H9 (cell line): ENCODE measurements at regions not wholly inside any gene's neighbourhood (a gene's known extent, or its start where the extent isn't known, plus 50 kb on each side); places are given as distances from the start of the nearest gene placed in this dataset.

Source experiments
- DNase-seq: peaks from one replicate; pipeline ENCODE4 v3.0.0-alpha.2; 2017
- H2AFZ ChIP-seq: one replicate; pipeline ENCODE4 v1.6.1; 2013; ENCODE audit warnings: mild to moderate bottlenecking, low read length, control low read depth, moderate library complexity
- H2AK5ac ChIP-seq: 2 replicates; pipeline ENCODE4 v1.6.1; 2013; ENCODE audit warnings: low read length, control low read depth, mixed read lengths; ENCODE audit not compliant: insufficient read length
- H2BK120ac ChIP-seq: one replicate; pipeline ENCODE4 v1.6.1; 2013; ENCODE audit warnings: low read depth, mild to moderate bottlenecking, low read length, control low read depth, inconsistent platforms; ENCODE audit not compliant: poor library complexity, severe bottlenecking
- H2BK12ac ChIP-seq: 2 replicates; pipeline ENCODE4 v1.6.1; 2013; ENCODE audit warnings: low read length, control low read depth, mixed read lengths, low read depth; ENCODE audit not compliant: insufficient read length
- H2BK15ac ChIP-seq: 2 replicates; pipeline ENCODE4 v1.6.1; 2013; ENCODE audit warnings: low read depth, low read length, control low read depth
- H2BK20ac ChIP-seq: one replicate; pipeline ENCODE4 v1.6.1; 2013; ENCODE audit warnings: low read depth, mild to moderate bottlenecking, low read length, control low read depth, inconsistent platforms; ENCODE audit not compliant: poor library complexity, severe bottlenecking
- H2BK5ac ChIP-seq: 2 replicates; pipeline ENCODE4 v1.6.1; 2013; ENCODE audit warnings: low read length, control low read depth, mixed read lengths; ENCODE audit not compliant: insufficient read length
- H3K14ac ChIP-seq: 2 replicates; pipeline ENCODE4 v1.6.1; 2013; ENCODE audit warnings: low read length, control low read depth; ENCODE audit not compliant: insufficient read depth
- H3K18ac ChIP-seq: 2 replicates; pipeline ENCODE4 v1.6.1; 2013; ENCODE audit warnings: low read depth, mild to moderate bottlenecking, mixed read lengths, low read length, control low read depth; ENCODE audit not compliant: insufficient read length
- H3K23ac ChIP-seq: 2 replicates; pipeline ENCODE4 v1.6.1; 2013; ENCODE audit warnings: low read length, control low read depth, mixed read lengths, low read depth; ENCODE audit not compliant: insufficient read length
- H3K23me2 ChIP-seq: 2 replicates; pipeline ENCODE4 v1.6.1; 2013; ENCODE audit warnings: low read depth, mild to moderate bottlenecking, mixed read lengths, low read length, control low read depth; ENCODE audit not compliant: insufficient read length, poor library complexity, severe bottlenecking
- H3K27ac ChIP-seq: 2 replicates; pipeline ENCODE4 v1.5.1; 2013; ENCODE audit warnings: low read length, control low read depth, mixed read lengths, low read depth; ENCODE audit not compliant: insufficient read length
- H3K27me3 ChIP-seq: 2 replicates; pipeline ENCODE4 v1.6.1; 2013; ENCODE audit warnings: low read length, control low read depth, inconsistent platforms; ENCODE audit not compliant: insufficient read depth
- H3K4ac ChIP-seq: 2 replicates; pipeline ENCODE4 v1.6.1; 2013; ENCODE audit warnings: low read depth, mild to moderate bottlenecking, control low read depth, inconsistent platforms, low read length, moderate library complexity
- H3K4me1 ChIP-seq: 2 replicates; pipeline ENCODE4 v1.6.1; 2013; ENCODE audit warnings: low read length, control low read depth, inconsistent platforms; ENCODE audit not compliant: insufficient read depth
- H3K4me2 ChIP-seq: 2 replicates; pipeline ENCODE4 v1.6.1; 2013; ENCODE audit warnings: low read length, control low read depth, mixed read lengths; ENCODE audit not compliant: insufficient read length, insufficient read depth
- H3K56ac ChIP-seq: 2 replicates; pipeline ENCODE4 v1.6.1; 2013; ENCODE audit warnings: low read depth, mild to moderate bottlenecking, mixed read lengths, low read length, control low read depth; ENCODE audit not compliant: insufficient read length
- H3K79me1 ChIP-seq: 2 replicates; pipeline ENCODE4 v1.6.1; 2013; ENCODE audit warnings: low read depth, mild to moderate bottlenecking, moderate library complexity, low read length, control low read depth, inconsistent platforms; ENCODE audit not compliant: insufficient read depth, poor library complexity, severe bottlenecking
- H3K79me2 ChIP-seq: 2 replicates; pipeline ENCODE4 v1.6.1; 2013; ENCODE audit warnings: low read length, control low read depth, inconsistent platforms; ENCODE audit not compliant: insufficient read depth
- H3K9ac ChIP-seq: 2 replicates; pipeline ENCODE4 v1.6.1; 2013; ENCODE audit warnings: low read length, control low read depth, mixed read lengths; ENCODE audit not compliant: insufficient read length; ENCODE audit errors: extremely low read depth
- H3K9me3 ChIP-seq: one replicate; pipeline ENCODE4 v1.6.1; 2013; ENCODE audit warnings: low read depth, low read length, inconsistent platforms; ENCODE audit not compliant: control insufficient read depth
- H3T11ph ChIP-seq: one replicate; pipeline ENCODE4 v1.6.1; 2013; ENCODE audit warnings: mild to moderate bottlenecking, low read length, control low read depth, inconsistent platforms
- H4K20me1 ChIP-seq: one replicate; pipeline ENCODE4 v1.6.1; 2013; ENCODE audit not compliant: control insufficient read depth, insufficient read length, insufficient read depth
- H4K5ac ChIP-seq: 2 replicates; pipeline ENCODE4 v1.6.1; 2013; ENCODE audit warnings: low read depth, mild to moderate bottlenecking, mixed read lengths, low read length, control low read depth; ENCODE audit not compliant: insufficient read length
- H4K8ac ChIP-seq: replicated peaks from 2 replicates; pipeline ENCODE4 v1.6.1; 2013; ENCODE audit warnings: low read length, control low read depth, mixed read lengths, low read depth; ENCODE audit not compliant: insufficient read length
- H4K91ac ChIP-seq: 2 replicates; pipeline ENCODE4 v1.6.1; 2013; ENCODE audit warnings: low read depth, mild to moderate bottlenecking, moderate library complexity, mixed read lengths, low read length, control low read depth; ENCODE audit not compliant: insufficient read length
- H3K27ac Mint-ChIP-seq, 3 experiments: 2 replicates in 2 of 3; 3 replicates in 1 of 3; pipeline ENCODE4 v1.8.0; 2020 to 2021; ENCODE audit warnings: mixed read lengths in 3 of 3, mild to moderate bottlenecking in 1 of 3, moderate library complexity in 1 of 3
- H3K27me3 Mint-ChIP-seq: 2 replicates; pipeline ENCODE4 v1.8.0; 2021; ENCODE audit warnings: low read depth, mild to moderate bottlenecking, moderate library complexity, mixed read lengths
- H3K36me3 Mint-ChIP-seq, 3 experiments: 2 replicates in 2 of 3; 3 replicates in 1 of 3; pipeline ENCODE4 v1.8.0; 2020 to 2021; ENCODE audit warnings: low read depth in 3 of 3, mixed read lengths in 3 of 3; ENCODE audit not compliant: insufficient read depth in 1 of 3
- H3K4me1 Mint-ChIP-seq, 2 experiments: 2 replicates each; pipeline ENCODE4 v1.8.0; 2020; ENCODE audit warnings: mixed read lengths in 2 of 2
- H3K4me3 Mint-ChIP-seq, 2 experiments: 2 replicates in 1 of 2; 3 replicates in 1 of 2; pipeline ENCODE4 v1.8.0; 2020 to 2021; ENCODE audit warnings: mild to moderate bottlenecking in 2 of 2, mixed read lengths in 2 of 2, moderate library complexity in 1 of 2
- H3K9me3 Mint-ChIP-seq, 2 experiments: 2 replicates in 1 of 2; 3 replicates in 1 of 2; pipeline ENCODE4 v1.8.0; 2020; ENCODE audit warnings: mild to moderate bottlenecking in 2 of 2, mixed read lengths in 2 of 2, moderate library complexity in 1 of 2
- WGBS: extraction: QIAGEN DNeasy Blood & Tissue Kit; methylation state at CpG from one replicate; pipeline ENCODE4 v1.1.7; 2013; ENCODE audit warnings: missing lambda C conversion rate, low lambda C conversion rate, mixed read lengths; ENCODE audit not compliant: insufficient read length; ENCODE audit errors: extremely low coverage; 5-methylcytosine and 5-hydroxymethylcytosine counted together
- TF ChIP-seq, protein P1 (sequence below): fragments of 200-600 bp; sonication (generic); conservative IDR thresholded peaks from 3 replicates; pipeline ENCODE4 v1.8.0; 2021; ENCODE audit warnings: antibody characterized with exemption, mild to moderate bottlenecking

- Histone ChIP-seq H3K4me1 (peaks cover 6% of the 10 kb centered on the region; the same call in 1 of the 2 replicates), H3K14ac (no peak overlapping the region), H3K27ac (no peak overlapping the region), H3K4ac (no peak overlapping the region), H3K23me2 (no peaks in the 10 kb centered on the region), H4K5ac (no peak overlapping the region), H4K8ac (no peak overlapping the region), H3K9me3 (no peaks in the 10 kb centered on the region), H3K9ac (no peak overlapping the region), H2AK5ac (no peak overlapping the region), H3K79me2 (no peaks in the 10 kb centered on the region), H4K20me1 (no peaks in the 10 kb centered on the region), H3K56ac (no peak overlapping the region), H3K27me3 (no peaks in the 10 kb centered on the region), H4K91ac (no peak overlapping the region), H2BK120ac (no peak overlapping the region), H2BK5ac (no peak overlapping the region), H2AFZ (no peak overlapping the region), H3T11ph (no peak overlapping the region), H3K4me2 (no peak overlapping the region), H2BK20ac (no peak overlapping the region), H3K18ac (no peak overlapping the region), H3K23ac (no peak overlapping the region), H2BK15ac (no peak overlapping the region), H3K79me1 (no peaks in the 10 kb centered on the region), H2BK12ac (no peak overlapping the region)
- TF ChIP-seq, protein P1, sequence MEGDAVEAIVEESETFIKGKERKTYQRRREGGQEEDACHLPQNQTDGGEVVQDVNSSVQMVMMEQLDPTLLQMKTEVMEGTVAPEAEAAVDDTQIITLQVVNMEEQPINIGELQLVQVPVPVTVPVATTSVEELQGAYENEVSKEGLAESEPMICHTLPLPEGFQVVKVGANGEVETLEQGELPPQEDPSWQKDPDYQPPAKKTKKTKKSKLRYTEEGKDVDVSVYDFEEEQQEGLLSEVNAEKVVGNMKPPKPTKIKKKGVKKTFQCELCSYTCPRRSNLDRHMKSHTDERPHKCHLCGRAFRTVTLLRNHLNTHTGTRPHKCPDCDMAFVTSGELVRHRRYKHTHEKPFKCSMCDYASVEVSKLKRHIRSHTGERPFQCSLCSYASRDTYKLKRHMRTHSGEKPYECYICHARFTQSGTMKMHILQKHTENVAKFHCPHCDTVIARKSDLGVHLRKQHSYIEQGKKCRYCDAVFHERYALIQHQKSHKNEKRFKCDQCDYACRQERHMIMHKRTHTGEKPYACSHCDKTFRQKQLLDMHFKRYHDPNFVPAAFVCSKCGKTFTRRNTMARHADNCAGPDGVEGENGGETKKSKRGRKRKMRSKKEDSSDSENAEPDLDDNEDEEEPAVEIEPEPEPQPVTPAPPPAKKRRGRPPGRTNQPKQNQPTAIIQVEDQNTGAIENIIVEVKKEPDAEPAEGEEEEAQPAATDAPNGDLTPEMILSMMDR: no peak
- Mint-ChIP-seq H3K9me3 (no peaks in the 10 kb centered on the region), H3K27me3 (no peaks in the 10 kb centered on the region; the same call in 1 of the 2 replicates), H3K4me1 (peaks cover 28 to 30% of the 10 kb centered on the region in 2 experiments), H3K4me3 (no peak overlapping the region), H3K36me3 (no peaks in the 10 kb centered on the region), H3K27ac (no peak overlapping the region)
- no peak for DNase-seq
- WGBS: no CpG with 5 or more reads among the region's 2 CpGs
Measured at GRCh38 chr2:41863062-41863461, 184.8 kb upstream of the PKDCC start.
